H1 (cell line): ENCODE measurements at regions not wholly inside any gene's neighbourhood (a gene's known extent, or its start where the extent isn't known, plus 50 kb on each side); places are given as distances from the start of the nearest gene placed in this dataset.

Source experiments
- CTCF ChIA-PET: fragments of 300-600 bp; sonication (Branson Sonifier 250); formaldehyde crosslinking; loops from one replicate; lab custom pipeline; 2021; ENCODE audit not compliant: partially characterized antibody; lab: Charles Lee
- POLR2A ChIA-PET: fragments of 300-600 bp; sonication (Branson Sonifier 250); formaldehyde crosslinking; loops from one replicate; lab custom pipeline; 2021; ENCODE audit warnings: inconsistent platforms; ENCODE audit not compliant: partially characterized antibody; lab: Charles Lee
- DNase-seq, 2 experiments: peaks; one replicate each; pipeline versions ENCODE4 v3.0.0 to v3.0.0-alpha.2; 2010 to 2022; ENCODE audit warnings: low spot score in 2 of 2, low read depth in 1 of 2, mixed read lengths in 1 of 2
- FAIRE-seq: peaks from 2 replicates; lab custom pipeline; 2011; peaks lifted over from hg19 to GRCh38; lab: Jason Lieb, UNC
- H2AFZ ChIP-seq: 2 replicates; pipeline ENCODE4 v1.8.1; 2012; ENCODE audit warnings: low read length, inconsistent platforms
- H2AK5ac ChIP-seq: 2 replicates; pipeline ENCODE4 v1.6.1; 2013; ENCODE audit warnings: low read depth, low read length
- H2BK120ac ChIP-seq: replicated peaks from 2 replicates; pipeline ENCODE3; 2013; ENCODE audit warnings: low read depth, low read length, inconsistent platforms
- H2BK12ac ChIP-seq: 2 replicates; pipeline ENCODE4 v1.6.1; 2013; ENCODE audit warnings: low read depth, low read length
- H2BK15ac ChIP-seq: 2 replicates; pipeline ENCODE4 v1.6.1; 2013; ENCODE audit warnings: low read length
- H2BK20ac ChIP-seq: 2 replicates; pipeline ENCODE4 v1.6.1; 2013; ENCODE audit warnings: low read length
- H2BK5ac ChIP-seq: 2 replicates; pipeline ENCODE4 v1.6.1; 2013; ENCODE audit warnings: low read depth, low read length
- H3K14ac ChIP-seq: 2 replicates; pipeline ENCODE4 v1.6.1; 2013; ENCODE audit warnings: inconsistent platforms; ENCODE audit not compliant: insufficient read length
- H3K18ac ChIP-seq: 2 replicates; pipeline ENCODE4 v1.6.1; 2013; ENCODE audit warnings: low read length; ENCODE audit errors: extremely low read depth
- H3K23ac ChIP-seq: 2 replicates; pipeline ENCODE4 v1.6.1; 2013; ENCODE audit warnings: inconsistent platforms; ENCODE audit not compliant: insufficient read length
- H3K23me2 ChIP-seq: 2 replicates; pipeline ENCODE4 v1.6.1; 2013; ENCODE audit warnings: low read depth, low read length
- H3K27ac ChIP-seq: 2 replicates; pipeline ENCODE4 v1.6.1; 2011; ENCODE audit warnings: low read depth, low read length, inconsistent platforms
- H3K27me3 ChIP-seq, 4 experiments: replicated peaks in 1 of 4; 1 replicate in 1 of 4; 2 replicates in 3 of 4; pipeline versions ENCODE4 v1.6.1 to v1.8.1; 2011 to 2013; ENCODE audit warnings: low read length in 3 of 4, mild to moderate bottlenecking in 3 of 4, inconsistent platforms in 2 of 4, mixed read lengths in 2 of 4, moderate library complexity in 1 of 4; ENCODE audit not compliant: control insufficient read depth in 3 of 4, insufficient read depth in 3 of 4; ENCODE audit errors: extremely low read depth in 1 of 4
- H3K36me3 ChIP-seq, 4 experiments: 2 replicates each; pipeline versions ENCODE4 v1.6.1 to v1.8.1; 2011 to 2013; ENCODE audit warnings: mild to moderate bottlenecking in 4 of 4, low read length in 3 of 4, moderate library complexity in 2 of 4, control low read depth in 1 of 4, inconsistent platforms in 1 of 4; ENCODE audit not compliant: insufficient read depth in 4 of 4, control insufficient read depth in 2 of 4
- H3K4ac ChIP-seq: replicated peaks from 2 replicates; pipeline ENCODE3; 2013; ENCODE audit warnings: low read length, low read depth, mixed read lengths, inconsistent platforms; ENCODE audit not compliant: insufficient read length
- H3K4me1 ChIP-seq, 4 experiments: replicated peaks in 1 of 4; 1 replicate in 1 of 4; 2 replicates in 3 of 4; pipeline versions ENCODE4 v1.6.1 to v1.8.1; 2011 to 2013; ENCODE audit warnings: low read length in 3 of 4, inconsistent platforms in 2 of 4, mixed read lengths in 1 of 4; ENCODE audit not compliant: insufficient read depth in 4 of 4, control insufficient read depth in 3 of 4
- H3K4me2 ChIP-seq, 2 experiments: 2 replicates each; pipeline versions ENCODE4 v1.6.1 to v1.8.1; 2011 to 2013; ENCODE audit warnings: low read depth in 2 of 2, low read length in 2 of 2, control low read depth in 1 of 2, inconsistent platforms in 1 of 2, mild to moderate bottlenecking in 1 of 2; ENCODE audit not compliant: insufficient read depth in 1 of 2
- H3K4me3 ChIP-seq, 4 experiments: fragments of 200-600, 300-600 bp in 1 of 4; sonication (generic), shearing (Covaris generic), sonication (Bioruptor Twin) in 1 of 4; 2 replicates each; pipeline versions ENCODE4 v1.5.1 to v1.8.1; 2011 to 2016; ENCODE audit warnings: low read length in 4 of 4, low read depth in 3 of 4, control low read depth in 2 of 4, inconsistent platforms in 2 of 4, mild to moderate bottlenecking in 2 of 4, mixed read lengths in 1 of 4, moderate library complexity in 1 of 4; ENCODE audit not compliant: insufficient read depth in 2 of 4; ENCODE audit errors: extremely low read depth in 1 of 4
- H3K56ac ChIP-seq: replicated peaks from 2 replicates; pipeline ENCODE3; 2013; ENCODE audit warnings: low read depth, mild to moderate bottlenecking, mixed read lengths, low read length, inconsistent platforms; ENCODE audit not compliant: insufficient read length
- H3K79me1 ChIP-seq: 2 replicates; pipeline ENCODE4 v1.6.1; 2013; ENCODE audit warnings: low read depth, low read length, control low read depth
- H3K79me2 ChIP-seq, 2 experiments: 2 replicates each; pipeline versions ENCODE4 v1.6.1 to v1.8.1; 2012 to 2013; ENCODE audit warnings: low read length in 2 of 2, mild to moderate bottlenecking in 2 of 2, inconsistent platforms in 1 of 2; ENCODE audit not compliant: insufficient read depth in 2 of 2, control insufficient read depth in 1 of 2
- H3K9ac ChIP-seq, 4 experiments: replicated peaks in 1 of 4; 1 replicate in 1 of 4; 2 replicates in 3 of 4; pipeline versions ENCODE4 v1.6.1 to v1.8.1; 2011 to 2013; ENCODE audit warnings: low read depth in 3 of 4, low read length in 3 of 4, control low read depth in 2 of 4, mild to moderate bottlenecking in 2 of 4, moderate library complexity in 2 of 4, inconsistent platforms in 1 of 4; ENCODE audit errors: extremely low read depth in 1 of 4
- H3K9me3 ChIP-seq, 2 experiments: 2 replicates each; pipeline versions ENCODE4 v1.6.1 to v1.8.1; 2012 to 2013; ENCODE audit warnings: mild to moderate bottlenecking in 2 of 2, moderate library complexity in 2 of 2, control low read depth in 1 of 2, inconsistent platforms in 1 of 2, low read depth in 1 of 2, low read length in 1 of 2, mixed read lengths in 1 of 2; ENCODE audit not compliant: insufficient read depth in 2 of 2
- H4K20me1 ChIP-seq, 2 experiments: replicated peaks in 1 of 2; 2 replicates each; pipeline versions ENCODE3 to v1.8.1; 2011 to 2013; ENCODE audit warnings: inconsistent platforms in 2 of 2, low read length in 2 of 2, mild to moderate bottlenecking in 1 of 2; ENCODE audit not compliant: insufficient read depth in 2 of 2, control insufficient read depth in 1 of 2
- H4K5ac ChIP-seq: 2 replicates; pipeline ENCODE4 v1.6.1; 2013; ENCODE audit warnings: low read length, low read depth, mixed read lengths, inconsistent platforms; ENCODE audit not compliant: insufficient read length
- H4K8ac ChIP-seq: 2 replicates; pipeline ENCODE4 v1.8.0; 2013; ENCODE audit warnings: mild to moderate bottlenecking, moderate library complexity, low read length, inconsistent platforms; ENCODE audit not compliant: insufficient read depth; ENCODE audit errors: extremely low read depth
- H4K91ac ChIP-seq: replicated peaks from 2 replicates; pipeline ENCODE3; 2013; ENCODE audit warnings: low read length, mixed read lengths, inconsistent platforms; ENCODE audit not compliant: insufficient read length
- E2F6 ChIP-seq: IDR thresholded peaks from 2 replicates; pipeline ENCODE4 v1.6.1; 2012; ENCODE audit warnings: inconsistent platforms
- FOSL1 ChIP-seq: IDR thresholded peaks from 2 replicates; pipeline ENCODE4 v1.6.1; 2011; ENCODE audit warnings: mild to moderate bottlenecking, low read depth, low read length, moderate library complexity; ENCODE audit not compliant: insufficient read depth
- JUN ChIP-seq: IDR thresholded peaks from 2 replicates; pipeline ENCODE4 v1.6.1; 2011; ENCODE audit warnings: low read depth, mild to moderate bottlenecking, improper control_type of control experiment, low read length
- MAFK ChIP-seq: IDR thresholded peaks from 2 replicates; pipeline ENCODE4 v1.6.1; 2012; ENCODE audit warnings: low read depth, mild to moderate bottlenecking, improper control_type of control experiment, low read length
- POLR2AphosphoS5 ChIP-seq: IDR thresholded peaks from 2 replicates; pipeline ENCODE4 v1.6.1; 2011; ENCODE audit warnings: low read depth, low read length
- WGBS, 2 experiments: shearing (Covaris generic) in 1 of 2; methylation state at CpG; one replicate each; pipeline versions ENCODE4 v1.1.6 to v1.1.7; 2013 to 2015; ENCODE audit warnings: low lambda C conversion rate in 2 of 2, mixed read lengths in 2 of 2, inconsistent platforms in 1 of 2, low coverage in 1 of 2, missing lambda C conversion rate in 1 of 2; ENCODE audit not compliant: insufficient replicate concordance in 2 of 2, insufficient coverage in 1 of 2, insufficient read length in 1 of 2; ENCODE audit errors: extremely low coverage in 1 of 2, missing lambda C conversion rate in 1 of 2; 5-methylcytosine and 5-hydroxymethylcytosine counted together

DNA sequence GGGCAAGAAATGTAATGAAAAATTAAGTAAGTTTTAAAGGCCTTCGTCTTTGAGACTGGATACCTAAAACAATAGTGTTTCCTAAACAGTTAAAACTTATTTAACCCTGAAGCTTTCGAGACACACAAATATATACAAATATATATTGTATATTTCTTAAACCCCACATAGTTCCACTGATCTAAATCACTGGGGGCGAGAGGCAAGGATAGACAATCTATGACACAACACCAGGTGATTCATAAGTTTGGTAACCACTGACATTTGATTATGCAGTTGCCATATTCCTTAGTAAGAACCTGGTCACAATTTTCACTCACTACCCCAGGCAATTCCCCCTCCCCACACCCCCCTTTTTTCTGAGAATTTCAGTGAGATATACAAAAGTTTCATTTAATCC, 55.3 kb upstream of the BOLA1 start:
- no peak overlapping the region for H2BK15ac ChIP-seq
- no peak overlapping the region for H3K18ac ChIP-seq
- no peaks in the 10 kb centered on the region for H3K9me3 ChIP-seq
- no peak overlapping the region for H2BK12ac ChIP-seq
- H3K4ac ChIP-seq = no peak overlapping the region
- DNase-seq (no peak), FAIRE-seq (no peak)
- no peak overlapping the region for H2BK120ac ChIP-seq
- H4K91ac ChIP-seq = no peak overlapping the region
- peaks cover 11 to 58% of the 10 kb centered on the region in 2 experiments; a peak in 3 of 4 replicates for H3K79me2 ChIP-seq
- H2AFZ ChIP-seq = no peak overlapping the region
- H3K27ac ChIP-seq = no peak overlapping the region
- ChIA-PET POLR2A (interaction anchor here (0.7 to 8.0 kb wide), 5 partner anchors 31 to 319 kb away, joined by 3 to 278 read pairs (median 4); a partner anchor contains a TSS), CTCF (interaction anchor here (1.1 to 1.6 kb wide), 2 partner anchors 43 to 206 kb away, joined by 3 to 9 read pairs; a partner anchor contains a TSS)
- no peak overlapping the region for H2AK5ac ChIP-seq
- H3K36me3 ChIP-seq = no peaks in the 10 kb centered on the region; a peak in 1 of 8 replicates
- peaks cover 0 to 21% (median 6%) of the 10 kb centered on the region in 4 experiments; a peak in 3 of 7 replicates for H3K4me1 ChIP-seq
- H3K4me2 ChIP-seq = peak overlapping the region; percentile 63 to 89
- H2BK5ac ChIP-seq = no peak overlapping the region
- no peak overlapping the region for H4K5ac ChIP-seq
- WGBS, 2 experiments = 11% methylated on average over 3 of the region's 3 CpGs; no CpG with 5 or more reads in 1 of the 2 experiments
- peak overlapping the region in 3 of 4 experiments; percentile 31 to 94 (median 53); a peak in 3 of 7 replicates for H3K9ac ChIP-seq
- TF ChIP-seq MAFK (no peak), JUN (no peak), FOSL1 (no peak), POLR2AphosphoS5 (peak; percentile 36; the same call in 1 of the 2 replicates), E2F6 (no peak)
- H3K4me3 ChIP-seq = peak overlapping the region; percentile 60 to 93 (median 92)
- H3K14ac ChIP-seq = no peak overlapping the region
- H4K20me1 ChIP-seq = peaks cover 6 to 15% of the 10 kb centered on the region in 2 experiments
- H3K23ac ChIP-seq = no peak overlapping the region
- H3K79me1 ChIP-seq = no peaks in the 10 kb centered on the region
- peaks cover 10% of the 10 kb centered on the region for H3K23me2 ChIP-seq
- H4K8ac ChIP-seq = no peak overlapping the region
- H3K56ac ChIP-seq = no peak overlapping the region
- no peaks in the 10 kb centered on the region for H3K27me3 ChIP-seq
- H2BK20ac ChIP-seq = no peak overlapping the region
